GM23248 (cell line): ENCODE measurements at regions not wholly inside any gene's neighbourhood (a gene's known extent, or its start where the extent isn't known, plus 50 kb on each side); places are given as distances from the start of the nearest gene placed in this dataset.

Experiments used
- EZH2 ChIP-seq: fragments of 200-600 bp; sonication (generic); IDR thresholded peaks from 2 replicates; pipeline ENCODE4 v1.6.1; 2018; ENCODE audit warnings: antibody characterized with exemption, mild to moderate bottlenecking; ENCODE audit not compliant: insufficient read depth, poor library complexity, severe bottlenecking
- EZH2phosphoT487 ChIP-seq: fragments of 200-600 bp; sonication (generic); IDR thresholded peaks from 2 replicates; pipeline ENCODE4 v1.6.1; 2018; ENCODE audit warnings: antibody characterized with exemption, moderate library complexity, mild to moderate bottlenecking, low read depth; ENCODE audit not compliant: insufficient read depth

GRCh38 chr1:82978461-82979324 is 1020.2 kb downstream of the TTLL7 start:
- TF ChIP-seq EZH2phosphoT487, result no peak
- no peak for TF ChIP-seq EZH2
